Colonic mucosa (tissue), 4 donors: ENCODE measurements at regions not wholly inside any gene's neighbourhood (a gene's known extent, or its start where the extent isn't known, plus 50 kb on each side); places are given as distances from the start of the nearest gene placed in this dataset.
"Not testable (repeated sequence)": the region's sequence is repeated elsewhere in the genome, so short reads cannot be mapped to it uniquely, and the experiment has no call there.

Experiments used
- DNase-seq: peaks from one replicate; pipeline ENCODE4 v3.0.0-alpha.2; 2020
- H3K27ac ChIP-seq: fragments of 200-600 bp; one replicate; pipeline ENCODE4 v1.8.0; 2021
- H3K27me3 ChIP-seq: fragments of 200-600 bp; one replicate; pipeline ENCODE4 v1.8.0; 2021
- H3K36me3 ChIP-seq: fragments of 200-600 bp; one replicate; pipeline ENCODE4 v1.8.0; 2021
- H3K4me1 ChIP-seq: fragments of 200-600 bp; one replicate; pipeline ENCODE4 v1.8.0; 2021; ENCODE audit warnings: mild to moderate bottlenecking
- H3K4me3 ChIP-seq: fragments of 200-600 bp; one replicate; pipeline ENCODE4 v1.8.0; 2021
- H3K9ac ChIP-seq, 2 donors: one replicate each; pipeline ENCODE4 v1.7.0; 2013; ENCODE audit warnings: control low read depth in 2 of 2, low read depth in 2 of 2, low read length in 2 of 2
- H3K9me3 ChIP-seq: fragments of 200-600 bp; one replicate; pipeline ENCODE4 v1.8.0; 2021
- CTCF ChIP-seq: fragments of 200-600 bp; IDR thresholded peaks from one replicate; pipeline ENCODE4 v1.8.0; 2022; ENCODE audit warnings: antibody characterized with exemption, mild to moderate bottlenecking
- intact Hi-C: fragments of 100-400 bp; cut with DNase I; formaldehyde crosslinking; loops from one replicate; pipeline ENCODE4 v1.14.1; 2022
- donor health status: healthy.
- donor health status: DM: no; HTN: no; CAD: no.
- donor health status: DM: no; HTN: no; CAD: no.

- TF ChIP-seq CTCF: no peak
- no peaks in the 10 kb centered on the region for H3K36me3 ChIP-seq
- H3K4me3 ChIP-seq: no peak overlapping the region
- H3K27me3 ChIP-seq: no peaks in the 10 kb centered on the region
- H3K4me1 ChIP-seq: no peaks in the 10 kb centered on the region
- intact Hi-C loops: loop anchor here (10.0 kb wide), 1 partner anchor 802 kb away; no protein-coding TSS in a partner anchor
- H3K9ac ChIP-seq: no peak overlapping the region
- no peak for DNase-seq
- no peak overlapping the region for H3K27ac ChIP-seq
- no peaks in the 10 kb centered on the region for H3K9me3 ChIP-seq
These were observed 192.2 kb upstream of the THRB start for GRCh38 chr3:24686808-24687207.

- H3K4me3 ChIP-seq: no peak overlapping the region
- no peak overlapping the region for H3K27ac ChIP-seq
- H3K9me3 ChIP-seq: no peaks in the 10 kb centered on the region
- H3K4me1 ChIP-seq: no peaks in the 10 kb centered on the region
- no peaks in the 10 kb centered on the region for H3K36me3 ChIP-seq
- no peak for TF ChIP-seq CTCF
- H3K27me3 ChIP-seq: no peaks in the 10 kb centered on the region
- intact Hi-C loops: loop anchor here (10.0 kb wide), 1 partner anchor 803 kb away; no protein-coding TSS in a partner anchor
- no peak for DNase-seq
- H3K9ac ChIP-seq: no peak overlapping the region
These were observed 193.0 kb upstream of the THRB start for GRCh38 chr3:24687671-24688070.

- H3K27me3 ChIP-seq: no peaks in the 10 kb centered on the region
- H3K36me3 ChIP-seq: no peaks in the 10 kb centered on the region
- H3K9me3 ChIP-seq: no peaks in the 10 kb centered on the region
- no peak for DNase-seq
- no peak overlapping the region for H3K9ac ChIP-seq
- TF ChIP-seq CTCF: no peak
- intact Hi-C loops: loop anchor here (10.0 kb wide), 1 partner anchor 804 kb away; no protein-coding TSS in a partner anchor
- no peak overlapping the region for H3K4me3 ChIP-seq
- no peak overlapping the region for H3K27ac ChIP-seq
- no peaks in the 10 kb centered on the region for H3K4me1 ChIP-seq
These were observed 193.9 kb upstream of the THRB start for GRCh38 chr3:24688446-24689148.

- TF ChIP-seq CTCF: no peak
- intact Hi-C loops: loop anchor here (10.0 kb wide), 1 partner anchor 805 kb away; no protein-coding TSS in a partner anchor
- no peak for DNase-seq
These were observed 194.7 kb upstream of the THRB start for GRCh38 chr3:24689353-24689752.

GRCh38 chr3:24690777-24691176 is 196.1 kb upstream of the THRB start:
- no peak for TF ChIP-seq CTCF
- DNase-seq: no peak
- Histone ChIP-seq H3K4me1 (no peaks in the 10 kb centered on the region), H3K27me3 (no peaks in the 10 kb centered on the region), H3K36me3 (no peaks in the 10 kb centered on the region), H3K4me3 (no peak overlapping the region), H3K9me3 (no peaks in the 10 kb centered on the region), H3K9ac (no peak overlapping the region), H3K27ac (no peak overlapping the region)
- intact Hi-C loops: no loop called here

More at GRCh38 chr3:24689353-24689752, 194.7 kb upstream of the THRB start:
- Histone ChIP-seq H3K9ac (no peak overlapping the region), H3K9me3 (no peaks in the 10 kb centered on the region), H3K27me3 (no peaks in the 10 kb centered on the region), H3K4me1 (no peaks in the 10 kb centered on the region), H3K36me3 (no peaks in the 10 kb centered on the region), H3K4me3 (no peak overlapping the region), H3K27ac (no peak overlapping the region)

- H3K9ac ChIP-seq, intact Hi-C loops, H3K36me3 ChIP-seq, H3K4me1 ChIP-seq, H3K4me3 ChIP-seq, DNase-seq, H3K9me3 ChIP-seq, H3K27ac ChIP-seq, H3K27me3 ChIP-seq: not testable (repeated sequence)
These were observed 204.4 kb upstream of the THRB start for GRCh38 chr3:24699078-24699477.
